Heart left ventricle (tissue), 16 donors: ENCODE measurements at regions not wholly inside any gene's neighbourhood (a gene's known extent, or its start where the extent isn't known, plus 50 kb on each side); places are given as distances from the start of the nearest gene placed in this dataset.

Experiments
- ATAC-seq, 4 donors: fragments of 200-7000 bp; cut with Tn5 transposase; one replicate each; pipeline ENCODE4 v1.9.1; 2020 to 2022; ENCODE audit warnings: moderate library complexity in 4 of 4, mild to moderate bottlenecking in 3 of 4, moderate number of reproducible peaks in 1 of 4
- DNase-seq, 5 donors: peaks; one replicate each; pipeline ENCODE4 v3.0.0-alpha.2; 2020
- H3K27ac ChIP-seq, 12 donors: fragments of 200-600 bp; sonication (generic) in 4 of 12; one replicate each; pipeline versions ENCODE4 v1.5.0 to v1.8.0; 2016 to 2022; ENCODE audit warnings: mild to moderate bottlenecking in 2 of 12
- H3K27me3 ChIP-seq, 9 donors: fragments of 200-600 bp; sonication (generic) in 2 of 9; one replicate each; pipeline versions ENCODE4 v1.5.1 to v1.8.0; 2016 to 2022; ENCODE audit warnings: mild to moderate bottlenecking in 3 of 9
- H3K36me3 ChIP-seq, 9 donors: fragments of 200-600 bp; sonication (generic) in 2 of 9; one replicate each; pipeline versions ENCODE4 v1.5.0 to v1.8.0; 2018 to 2022; ENCODE audit warnings: mild to moderate bottlenecking in 2 of 9
- H3K4me1 ChIP-seq, 12 donors: fragments of 200-600 bp; sonication (generic) in 4 of 12; one replicate each; pipeline versions ENCODE4 v1.5.0 to v1.8.0; 2016 to 2022; ENCODE audit warnings: mild to moderate bottlenecking in 3 of 12
- H3K4me3 ChIP-seq, 12 donors: fragments of 200-600 bp; sonication (generic) in 4 of 12; one replicate each; pipeline versions ENCODE4 v1.5.0 to v1.8.0; 2017 to 2022; ENCODE audit warnings: mild to moderate bottlenecking in 9 of 12, moderate library complexity in 4 of 12
- H3K9me3 ChIP-seq, 12 donors: fragments of 200-600 bp; sonication (generic) in 4 of 12; one replicate each; pipeline versions ENCODE4 v1.5.0 to v1.8.0; 2016 to 2022; ENCODE audit warnings: mild to moderate bottlenecking in 1 of 12
- CTCF ChIP-seq, 12 donors: fragments of 200-600 bp; sonication (generic) in 4 of 12; IDR thresholded peaks; one replicate each; pipeline versions ENCODE4 v1.5.0 to v1.8.0; 2018 to 2022; ENCODE audit warnings: antibody characterized with exemption in 12 of 12, mild to moderate bottlenecking in 5 of 12
- POLR2A ChIP-seq, 2 donors: fragments of 450-650 bp; IDR thresholded peaks; one replicate each; pipeline ENCODE4 v1.6.1; 2017; ENCODE audit warnings: antibody characterized with exemption in 2 of 2, mild to moderate bottlenecking in 2 of 2, moderate library complexity in 2 of 2
- WGBS, 4 donors: extraction: QIAGEN DNeasy Blood & Tissue Kit in 2 of 4; methylation state at CpG; one replicate each; pipeline versions ENCODE4 v1.1.5 to v1.1.7; 2013 to 2018; 5-methylcytosine and 5-hydroxymethylcytosine counted together
- intact Hi-C, 10 donors: fragments of 100-400 bp; cut with DNase I; formaldehyde crosslinking; loops; one replicate each; pipeline versions ENCODE4 v1.11.1 to v1.14.2; 2022
- donor health status: ischemic (EF 13 %, LVEDD 7.1; RV severe dilation, severe dysfunction).
- donor health status: healthy with polysubstance abuse.
- donor health status: DM: no; HTN: yes; CAD: no.
- donor health status: DM: no; HTN: no; CAD: no.
- donor health status: ischemic (EF 25% LVEDD 6.9; RV normal size, moderate dysfunction).
- donor health status: ischemic (EF 25% LVEDD 5.7; RV mildly dilated, moderate dysfunction).
- donor health status: healthy.
- donor health status: DM: yes; HTN: yes; CAD: no.
- donor health status: ischemic (EF 35%, LVEDD 5.7; RV mildly dilated, moderate dysfunction).
- donor health status: nonischemic (EF 11% LVEDD 7.7; RV severe dilation, severe dysfunction).
- donor health status: DM: yes; HTN: yes; CAD: no.
- donor health status: PGD.
- donor health status: ischemic (EF 29% LVEDD 5.4; RV normal size, mild dysfunction).
- donor health status: nonischemic (EF 23%, LVEDD 6.1; RV moderate dilation, normal function).

GRCh38 chr4:31682796-31683195, 962.6 kb downstream of the PCDH7 start:
- Histone ChIP-seq H3K4me3 (no peak overlapping the region), H3K27me3 (no peaks in the 10 kb centered on the region), H3K9me3 (no peaks in the 10 kb centered on the region), H3K36me3 (no peaks in the 10 kb centered on the region), H3K27ac (no peak overlapping the region), H3K4me1 (no peaks in the 10 kb centered on the region)
- 66 to 77% (median 69%) methylated on average over 3 of the region's 3 CpGs for WGBS, 4 donors
- intact Hi-C loops: no loop called here
- DNase-seq (no peak), ATAC-seq (no peak)
- TF ChIP-seq POLR2A (IDR thresholded peaks at IDR 0.05) (no peak), CTCF (IDR thresholded peaks at IDR 0.05) (no peak)

GRCh38 chr4:31687717-31688342, 967.7 kb downstream of the PCDH7 start:
- no peak overlapping the region for H3K27ac ChIP-seq

DNA sequence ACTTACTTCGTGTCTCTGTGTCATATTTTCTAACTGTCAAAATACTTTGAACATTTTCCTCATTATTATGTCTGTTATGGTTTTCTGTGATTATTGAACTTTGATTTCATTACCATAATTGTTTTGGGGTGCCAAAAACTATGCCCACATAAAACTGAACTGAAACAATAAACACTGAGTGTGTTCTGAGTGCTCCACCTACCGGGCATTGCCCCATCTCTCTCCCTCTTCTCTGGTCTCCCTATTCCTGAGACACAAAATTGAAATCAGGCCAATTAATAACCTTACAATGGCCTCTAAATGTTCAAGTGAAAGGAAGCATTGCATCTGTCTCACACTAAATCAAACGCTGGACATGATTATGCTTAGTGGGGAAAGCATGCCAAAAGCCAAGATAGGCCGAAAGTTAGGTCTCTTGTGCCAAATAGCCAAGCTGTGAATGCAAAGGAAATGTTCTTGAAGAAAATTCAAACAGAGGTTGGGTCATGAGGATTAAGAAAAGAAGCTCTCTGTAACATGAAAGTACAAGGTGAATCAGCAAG, 972.3 kb downstream of the PCDH7 start:
- no peak overlapping the region for H3K4me3 ChIP-seq
- WGBS, 4 donors: 47 to 60% (median 50%) methylated on average over 4 of the region's 4 CpGs
- H3K27me3 ChIP-seq: no peaks in the 10 kb centered on the region
- ATAC-seq (no peak), DNase-seq (no peak)
- H3K36me3 ChIP-seq: no peaks in the 10 kb centered on the region
- no peak overlapping the region for H3K27ac ChIP-seq
- TF ChIP-seq CTCF (IDR thresholded peaks at IDR 0.05): peak in 6 of 12 donors; percentile 7 to 30 (median 24)
- TF ChIP-seq POLR2A (IDR thresholded peaks at IDR 0.05): no peak
- intact Hi-C loops: no loop called here
- H3K9me3 ChIP-seq: no peaks in the 10 kb centered on the region
- no peaks in the 10 kb centered on the region for H3K4me1 ChIP-seq

More at GRCh38 chr4:31687717-31688342, 967.7 kb downstream of the PCDH7 start:
- DNase-seq (no peak), ATAC-seq (no peak)
- no peaks in the 10 kb centered on the region for H3K27me3 ChIP-seq
- H3K36me3 ChIP-seq: no peaks in the 10 kb centered on the region
- H3K4me3 ChIP-seq: no peak overlapping the region
- no peaks in the 10 kb centered on the region for H3K4me1 ChIP-seq
- 56 to 62% (median 58%) methylated on average over 3 of the region's 3 CpGs for WGBS, 4 donors
- intact Hi-C loops: no loop called here
- TF ChIP-seq POLR2A (IDR thresholded peaks at IDR 0.05) (no peak), CTCF (IDR thresholded peaks at IDR 0.05) (no peak)
- H3K9me3 ChIP-seq: no peaks in the 10 kb centered on the region

DNA sequence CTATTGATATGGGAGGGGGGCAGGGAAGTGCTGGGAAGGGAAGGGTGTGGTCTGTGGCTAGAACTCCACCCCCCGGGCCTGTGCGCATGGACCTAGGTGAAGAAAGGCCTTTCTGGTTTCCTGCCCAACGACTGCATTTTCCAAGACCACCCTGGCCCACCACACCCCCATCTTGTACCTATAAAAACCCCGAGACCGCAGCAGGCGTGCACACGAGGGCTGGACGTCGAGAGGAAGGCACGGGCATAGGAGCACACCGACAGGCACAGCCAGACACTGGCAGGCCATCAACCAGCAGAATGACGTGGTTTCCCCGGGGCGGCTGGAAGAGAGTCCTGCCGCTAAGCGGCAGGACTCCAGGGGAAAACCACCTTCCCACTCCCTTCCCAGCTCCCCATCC, 981.1 kb downstream of the PCDH7 start:
- Histone ChIP-seq H3K4me3 (no peak overlapping the region), H3K36me3 (no peaks in the 10 kb centered on the region), H3K4me1 (no peaks in the 10 kb centered on the region), H3K27me3 (no peaks in the 10 kb centered on the region), H3K9me3 (no peaks in the 10 kb centered on the region), H3K27ac (no peak overlapping the region)
- TF ChIP-seq POLR2A (IDR thresholded peaks at IDR 0.05) (no peak), CTCF (IDR thresholded peaks at IDR 0.05) (no peak)
- intact Hi-C loops: no loop called here
- no peak for DNase-seq
- WGBS, 4 donors: 91 to 95% (median 92%) methylated on average over 14 to 16 of the region's 16 CpGs
- no peak for ATAC-seq
